IPS-15b (cell line): ENCODE measurements at regions not wholly inside any gene's neighbourhood (a gene's known extent, or its start where the extent isn't known, plus 50 kb on each side); places are given as distances from the start of the nearest gene placed in this dataset.

ENCODE experiments used
- H3K27me3 ChIP-seq: one replicate; pipeline ENCODE4 v1.6.1; 2013; ENCODE audit warnings: low read length; ENCODE audit not compliant: control insufficient read depth, insufficient read depth
- H3K36me3 ChIP-seq: one replicate; pipeline ENCODE4 v1.6.1; 2013; ENCODE audit warnings: low read length; ENCODE audit not compliant: control insufficient read depth, insufficient read depth
- H3K4me1 ChIP-seq: one replicate; pipeline ENCODE4 v1.6.1; 2013; ENCODE audit warnings: mild to moderate bottlenecking, low read length; ENCODE audit not compliant: control insufficient read depth, insufficient read depth
- H3K4me3 ChIP-seq: one replicate; pipeline ENCODE4 v1.5.1; 2013; ENCODE audit warnings: low read depth, low read length
- H3K9ac ChIP-seq: one replicate; pipeline ENCODE4 v1.6.1; 2013; ENCODE audit warnings: low read depth, mild to moderate bottlenecking, low read length
- H3K9me3 ChIP-seq: one replicate; pipeline ENCODE4 v1.6.1; 2013; ENCODE audit warnings: mild to moderate bottlenecking, low read length; ENCODE audit not compliant: control insufficient read depth, insufficient read depth

DNA sequence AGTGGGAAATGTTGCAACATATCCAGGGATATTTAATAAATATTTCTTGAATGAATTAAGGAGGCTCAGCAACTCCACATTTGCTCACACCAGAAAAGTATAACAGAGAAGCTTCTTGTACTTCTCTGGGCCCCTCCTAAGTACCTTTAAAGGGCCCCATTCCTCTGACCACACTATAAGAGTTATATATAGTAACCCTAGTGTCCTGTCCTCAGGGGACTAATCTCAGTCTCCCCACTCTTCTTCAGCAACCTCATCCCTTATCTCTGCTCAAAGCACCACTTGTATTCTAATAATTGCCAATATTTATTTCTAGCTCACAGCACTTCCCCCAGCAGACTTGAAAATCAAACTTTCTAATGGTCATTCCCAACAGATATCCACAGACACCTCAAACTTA, 237.1 kb downstream of the GXYLT1 start:
- Histone ChIP-seq H3K36me3 (no peaks in the 10 kb centered on the region), H3K4me3 (no peak overlapping the region)

DNA sequence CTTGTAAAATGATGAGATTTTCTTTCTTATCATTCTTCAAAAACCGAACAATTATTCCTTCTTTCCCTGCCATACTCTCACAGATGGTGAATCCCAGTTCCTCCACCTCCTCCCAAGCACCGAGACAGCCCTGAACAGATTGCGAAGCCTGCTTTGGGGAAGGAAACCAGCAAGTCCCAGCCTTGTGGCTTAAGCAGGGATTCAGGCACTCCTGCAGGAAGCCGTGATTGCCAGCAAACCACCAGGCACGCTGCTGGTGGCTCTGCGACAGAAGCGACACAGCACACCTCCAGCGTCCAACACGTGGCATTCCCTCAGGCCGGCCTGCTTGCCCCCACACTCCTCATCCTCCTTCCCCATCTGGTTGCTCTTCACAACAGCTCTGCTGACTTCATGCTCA, 237.7 kb downstream of the GXYLT1 start:
- no peaks in the 10 kb centered on the region for H3K9me3 ChIP-seq
- H3K4me1 ChIP-seq: peaks cover 5% of the 10 kb centered on the region
- no peaks in the 10 kb centered on the region for H3K36me3 ChIP-seq
- H3K4me3 ChIP-seq: no peak overlapping the region
- H3K9ac ChIP-seq: no peak overlapping the region
- H3K27me3 ChIP-seq: no peaks in the 10 kb centered on the region

More for the DNA sequence above, 237.1 kb downstream of the GXYLT1 start:
- Histone ChIP-seq H3K4me1 (peaks cover 5% of the 10 kb centered on the region), H3K9me3 (no peaks in the 10 kb centered on the region), H3K27me3 (no peaks in the 10 kb centered on the region), H3K9ac (no peak overlapping the region)

DNA sequence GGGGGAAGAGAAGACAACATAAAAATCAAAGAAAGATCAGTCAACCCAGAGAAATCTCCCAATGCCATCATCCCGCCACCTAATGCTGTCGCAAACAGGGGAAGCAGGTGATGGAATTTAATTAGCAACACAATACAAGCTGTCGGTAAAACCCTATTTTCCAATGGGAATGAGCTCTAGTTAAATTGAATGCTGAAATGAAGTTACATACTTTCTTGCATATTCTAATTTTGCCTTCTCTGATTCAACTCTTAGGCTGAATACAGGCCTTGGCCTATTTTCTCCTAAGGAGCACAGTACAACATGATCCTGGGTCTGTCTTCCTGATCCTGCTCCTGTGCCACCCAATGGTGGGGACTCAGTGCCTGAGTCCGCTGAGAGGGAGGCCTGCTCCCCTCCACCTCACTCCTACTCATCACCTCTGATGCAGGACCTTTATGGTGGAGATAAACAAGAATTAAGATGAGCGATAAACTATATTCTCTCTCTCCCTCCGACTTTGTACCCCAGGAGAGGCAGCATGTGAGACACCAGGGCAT, 238.8 kb downstream of the GXYLT1 start:
- Histone ChIP-seq H3K9me3 (no peaks in the 10 kb centered on the region), H3K36me3 (no peaks in the 10 kb centered on the region), H3K4me3 (no peak overlapping the region), H3K4me1 (peaks cover 5% of the 10 kb centered on the region), H3K27me3 (no peaks in the 10 kb centered on the region), H3K9ac (no peak overlapping the region)

GRCh38 chr12:41905073-41905758, 239.5 kb downstream of the GXYLT1 start:
- Histone ChIP-seq H3K4me3 (no peak overlapping the region), H3K27me3 (no peaks in the 10 kb centered on the region), H3K4me1 (peaks cover 5% of the 10 kb centered on the region), H3K9me3 (no peaks in the 10 kb centered on the region), H3K9ac (no peak overlapping the region), H3K36me3 (no peaks in the 10 kb centered on the region)

DNA sequence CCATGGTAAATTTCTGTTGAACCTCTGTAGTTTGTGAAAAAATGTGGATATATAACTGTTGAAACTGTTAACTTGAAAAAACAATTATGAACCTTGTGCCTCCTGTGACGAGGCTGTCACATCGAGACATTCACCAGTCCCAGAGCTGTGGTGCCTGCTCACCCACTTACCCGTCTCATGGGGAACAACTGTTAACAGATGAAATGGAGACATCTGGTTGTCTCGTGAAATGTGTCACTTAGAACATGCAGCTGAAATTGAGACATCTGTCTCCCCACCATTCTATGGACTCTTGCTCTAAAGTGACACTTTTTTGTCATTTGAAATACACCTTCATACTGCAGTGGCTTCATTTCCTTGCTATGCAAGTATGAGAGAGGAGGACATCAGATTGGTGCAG, 240.6 kb downstream of the GXYLT1 start:
- no peaks in the 10 kb centered on the region for H3K27me3 ChIP-seq
- no peaks in the 10 kb centered on the region for H3K9me3 ChIP-seq
- no peak overlapping the region for H3K9ac ChIP-seq
- no peak overlapping the region for H3K4me3 ChIP-seq
- H3K4me1 ChIP-seq: peaks cover 5% of the 10 kb centered on the region
- H3K36me3 ChIP-seq: no peaks in the 10 kb centered on the region

GRCh38 chr12:41903014-41903708, 241.5 kb downstream of the GXYLT1 start:
- no peaks in the 10 kb centered on the region for H3K27me3 ChIP-seq
- no peak overlapping the region for H3K9ac ChIP-seq
- no peak overlapping the region for H3K4me3 ChIP-seq
- peaks cover 5% of the 10 kb centered on the region for H3K4me1 ChIP-seq
- no peaks in the 10 kb centered on the region for H3K9me3 ChIP-seq
- H3K36me3 ChIP-seq: no peaks in the 10 kb centered on the region

DNA sequence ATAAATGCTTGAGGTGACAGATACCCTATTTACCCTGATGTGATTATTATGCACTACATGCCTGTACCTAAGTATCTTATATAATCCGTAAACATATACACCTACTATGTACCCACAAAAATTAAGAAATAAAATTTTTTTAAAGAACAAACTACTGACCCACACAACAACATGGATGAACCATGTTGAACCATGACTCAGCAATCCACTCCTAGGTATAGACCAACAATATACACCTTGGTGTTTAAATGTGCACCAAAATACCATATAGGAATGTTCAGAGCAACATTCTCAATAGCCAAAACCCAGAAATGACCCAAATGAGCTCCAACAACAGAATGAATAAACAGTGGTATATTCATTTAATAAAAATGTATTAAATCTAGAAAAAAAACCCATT, 245.1 kb downstream of the GXYLT1 start:
- no peak overlapping the region for H3K4me3 ChIP-seq
- H3K27me3 ChIP-seq: no peaks in the 10 kb centered on the region
- H3K9ac ChIP-seq: no peak overlapping the region
- H3K36me3 ChIP-seq: no peaks in the 10 kb centered on the region
- peaks cover 3% of the 10 kb centered on the region for H3K4me1 ChIP-seq
- no peaks in the 10 kb centered on the region for H3K9me3 ChIP-seq

- Histone ChIP-seq H3K4me3 (no peak overlapping the region), H3K4me1 (no peaks in the 10 kb centered on the region), H3K27me3 (no peaks in the 10 kb centered on the region)
Observed at GRCh38 chr12:41897593-41897992, 247.1 kb downstream of the GXYLT1 start.

GRCh38 chr12:41893491-41893890, 251.2 kb downstream of the GXYLT1 start:
- Histone ChIP-seq H3K9me3 (no peaks in the 10 kb centered on the region), H3K27me3 (no peaks in the 10 kb centered on the region), H3K4me1 (no peaks in the 10 kb centered on the region), H3K9ac (no peak overlapping the region), H3K4me3 (no peak overlapping the region), H3K36me3 (no peaks in the 10 kb centered on the region)

More at GRCh38 chr12:41897593-41897992, 247.1 kb downstream of the GXYLT1 start:
- Histone ChIP-seq H3K9me3 (no peaks in the 10 kb centered on the region), H3K9ac (no peak overlapping the region), H3K36me3 (no peaks in the 10 kb centered on the region)

DNA sequence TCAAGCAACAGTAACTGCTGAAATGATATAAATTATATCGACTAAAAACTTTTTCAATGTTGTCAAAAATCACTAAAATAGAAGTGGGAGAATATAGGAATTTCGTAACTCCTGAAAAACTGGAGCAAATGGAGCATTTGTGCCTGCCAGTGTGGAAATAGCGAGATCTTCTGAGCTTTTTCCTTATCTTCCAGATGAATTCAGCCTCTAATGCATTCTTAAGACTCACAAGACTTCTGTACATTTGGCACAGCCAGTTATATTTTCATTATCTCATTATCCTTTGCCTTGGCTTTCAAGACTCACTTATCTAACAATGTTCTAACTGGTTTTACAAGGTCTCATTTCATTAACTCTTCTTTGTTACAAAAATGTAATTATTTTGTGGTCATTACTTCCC, 252.4 kb downstream of the GXYLT1 start:
- Histone ChIP-seq H3K9me3 (no peaks in the 10 kb centered on the region), H3K4me3 (no peak overlapping the region), H3K9ac (no peak overlapping the region), H3K27me3 (no peaks in the 10 kb centered on the region), H3K36me3 (no peaks in the 10 kb centered on the region), H3K4me1 (no peaks in the 10 kb centered on the region)

DNA sequence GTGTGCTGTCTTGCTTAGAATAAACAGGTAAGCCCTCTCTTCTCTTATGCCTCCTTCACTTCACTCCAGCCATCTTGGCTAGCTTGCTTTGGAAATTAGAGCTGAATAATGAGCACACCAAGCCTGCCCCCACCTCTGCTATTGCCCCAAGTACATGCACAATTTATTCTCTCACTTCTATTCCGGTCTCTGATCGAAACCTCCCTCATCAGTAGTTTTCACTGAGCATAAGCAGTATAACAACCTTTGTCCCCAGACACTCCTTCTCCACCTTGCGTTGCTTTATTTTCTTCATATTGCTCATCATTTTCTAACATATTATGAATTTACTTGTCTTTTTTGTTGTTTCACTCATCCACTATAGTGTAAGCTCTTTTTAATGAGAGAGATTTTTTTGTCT, 253.4 kb downstream of the GXYLT1 start:
- H3K27me3 ChIP-seq: no peaks in the 10 kb centered on the region
- no peak overlapping the region for H3K9ac ChIP-seq
- H3K36me3 ChIP-seq: no peaks in the 10 kb centered on the region
- no peaks in the 10 kb centered on the region for H3K9me3 ChIP-seq
- H3K4me1 ChIP-seq: no peaks in the 10 kb centered on the region
- no peak overlapping the region for H3K4me3 ChIP-seq

GRCh38 chr12:41888285-41888684, 256.4 kb downstream of the GXYLT1 start:
- no peaks in the 10 kb centered on the region for H3K36me3 ChIP-seq
- H3K9me3 ChIP-seq: no peaks in the 10 kb centered on the region
- H3K9ac ChIP-seq: no peak overlapping the region
- no peak overlapping the region for H3K4me3 ChIP-seq
- H3K4me1 ChIP-seq: no peaks in the 10 kb centered on the region
- H3K27me3 ChIP-seq: no peaks in the 10 kb centered on the region
